Frontal cortex (tissue), 3 donors: ENCODE measurements at regions not wholly inside any gene's neighbourhood (a gene's known extent, or its start where the extent isn't known, plus 50 kb on each side); places are given as distances from the start of the nearest gene placed in this dataset.

ENCODE experiments used
- DNase-seq, 2 donors: peaks; one replicate each; pipeline ENCODE4 v3.0.0; 2012; ENCODE audit warnings: low spot score in 2 of 2
- FAIRE-seq: peaks from 2 replicates; lab custom pipeline; 2012; peaks lifted over from hg19 to GRCh38; lab: Jason Lieb, UNC
- donor health status: control.
- donor health status: control.
- donor health status: control.

GRCh38 chr7:84462259-84462658, 267.7 kb upstream of the SEMA3A start:
- DNase-seq (no peak), FAIRE-seq (no peak)

- FAIRE-seq, result no peak
- no peak for DNase-seq
Observed at GRCh38 chr7:84461093-84461492, 266.5 kb upstream of the SEMA3A start.

GRCh38 chr7:84455788-84456187, 261.2 kb upstream of the SEMA3A start:
- no peak for DNase-seq
- FAIRE-seq, result no peak

GRCh38 chr7:84454174-84454959, 259.8 kb upstream of the SEMA3A start:
- FAIRE-seq (no peak), DNase-seq (no peak)

- DNase-seq, result no peak
Observed at GRCh38 chr7:84452618-84453017, 258.0 kb upstream of the SEMA3A start.

GRCh38 chr7:84450772-84451171, 256.2 kb upstream of the SEMA3A start:
- DNase-seq, result no peak
- FAIRE-seq, result no peak

More at GRCh38 chr7:84452618-84453017, 258.0 kb upstream of the SEMA3A start:
- FAIRE-seq, result no peak

GRCh38 chr7:84447636-84448293, 253.2 kb upstream of the SEMA3A start:
- DNase-seq (no peak), FAIRE-seq (no peak)

GRCh38 chr7:84446991-84447480, 252.4 kb upstream of the SEMA3A start:
- FAIRE-seq (no peak), DNase-seq (no peak)

GRCh38 chr7:84425702-84426259, 231.2 kb upstream of the SEMA3A start:
- DNase-seq, result no peak
- no peak for FAIRE-seq

- no peak for FAIRE-seq
- DNase-seq, result no peak
Observed at GRCh38 chr7:84422790-84423189, 228.2 kb upstream of the SEMA3A start.

- FAIRE-seq (no peak), DNase-seq (no peak)
Observed at GRCh38 chr7:84412161-84412969, 217.8 kb upstream of the SEMA3A start.

- DNase-seq, result no peak
- FAIRE-seq, result no peak
Observed at GRCh38 chr7:84399661-84400060, 205.1 kb upstream of the SEMA3A start.

- no peak for FAIRE-seq
- no peak for DNase-seq
Observed at GRCh38 chr7:84394219-84394618, 199.6 kb upstream of the SEMA3A start.

- DNase-seq (no peak), FAIRE-seq (no peak)
Observed at GRCh38 chr7:84393786-84394185, 199.2 kb upstream of the SEMA3A start.

GRCh38 chr7:84390845-84391244, 196.3 kb upstream of the SEMA3A start:
- no peak for DNase-seq
- no peak for FAIRE-seq

GRCh38 chr7:84389242-84389641, 194.7 kb upstream of the SEMA3A start:
- no peak for DNase-seq

GRCh38 chr7:84387595-84387994, 193.0 kb upstream of the SEMA3A start:
- DNase-seq (no peak), FAIRE-seq (no peak)

More at GRCh38 chr7:84389242-84389641, 194.7 kb upstream of the SEMA3A start:
- FAIRE-seq, result no peak

GRCh38 chr7:84384417-84384816, 189.8 kb upstream of the SEMA3A start:
- DNase-seq, result no peak
- no peak for FAIRE-seq

- no peak for DNase-seq
- FAIRE-seq, result no peak
Observed at GRCh38 chr7:84379446-84379845, 184.9 kb upstream of the SEMA3A start.

GRCh38 chr7:84372712-84373111, 178.1 kb upstream of the SEMA3A start:
- FAIRE-seq (no peak), DNase-seq (no peak)
